Anterior cingulate cortex (tissue), 58 donors: ENCODE measurements at regions not wholly inside any gene's neighbourhood (a gene's known extent, or its start where the extent isn't known, plus 50 kb on each side); places are given as distances from the start of the nearest gene placed in this dataset.
A peak's percentile ranks its signal among the peaks of the same experiment; 100 is the strongest.
"Not testable (repeated sequence)": the region's sequence is repeated elsewhere in the genome, so short reads cannot be mapped to it uniquely, and the experiment has no call there.

ENCODE experiments used
- DNase-seq, 58 donors: peaks; one replicate each; lab custom pipeline; 2025; lab: John Stamatoyannopoulos, UW

GRCh38 chr7:66455432-66455831, 173.2 kb upstream of the KCTD7 start:
- DNase-seq = not testable (repeated sequence)

DNA sequence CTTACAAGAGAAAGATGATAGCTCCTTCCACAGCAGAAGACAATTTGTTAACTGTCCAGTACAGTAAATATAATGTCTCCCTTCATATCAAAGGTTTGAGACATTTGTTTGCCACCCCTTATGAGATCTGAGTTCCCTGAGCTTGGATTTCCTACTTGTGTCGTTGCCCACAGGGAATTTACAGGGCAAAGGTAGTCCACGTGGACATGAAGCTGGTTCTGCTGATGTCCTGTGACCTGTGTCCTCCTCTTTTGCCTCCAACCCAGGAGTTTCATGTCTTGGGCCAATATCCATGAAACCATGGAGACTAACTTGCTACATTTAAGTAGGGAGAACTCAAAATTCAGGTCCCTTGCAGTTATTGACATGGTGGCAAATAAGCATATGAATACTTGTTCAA, 172.2 kb upstream of the KCTD7 start:
- DNase-seq = not testable (repeated sequence)

GRCh38 chr7:66458991-66459390, 169.7 kb upstream of the KCTD7 start:
- DNase-seq = not testable (repeated sequence)

DNA sequence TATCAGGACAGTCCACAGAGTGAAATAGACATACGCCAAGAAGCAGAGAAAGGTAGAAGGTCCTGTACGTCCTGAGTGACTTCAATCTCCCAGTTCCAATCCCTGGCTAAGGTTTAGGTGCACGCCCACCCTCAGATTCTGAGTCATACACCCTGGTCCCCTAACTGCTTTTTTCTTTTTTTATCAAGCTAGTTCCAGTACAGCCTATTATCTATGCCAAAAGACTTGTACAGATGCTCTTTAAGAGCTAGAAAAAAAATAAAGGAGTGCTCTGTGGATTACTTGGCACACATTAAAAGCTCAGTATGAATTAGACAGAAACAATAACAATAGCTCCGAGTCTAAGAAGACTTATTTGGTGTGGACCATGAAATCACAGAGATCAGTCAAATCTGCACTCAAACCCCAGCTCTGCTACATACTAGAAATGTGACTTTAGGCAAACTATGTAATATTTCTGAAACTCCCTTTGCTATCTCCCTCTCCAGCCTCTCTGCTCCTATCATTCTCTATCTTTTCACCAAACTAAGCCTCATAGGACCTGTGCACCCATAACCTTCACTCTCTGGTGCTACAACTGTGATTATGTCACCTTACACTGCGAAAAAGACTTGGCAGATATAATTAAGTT, 168.8 kb upstream of the KCTD7 start:
- DNase-seq = not testable (repeated sequence)

GRCh38 chr7:66460921-66461361, 167.7 kb upstream of the KCTD7 start:
- no peak for DNase-seq

DNA sequence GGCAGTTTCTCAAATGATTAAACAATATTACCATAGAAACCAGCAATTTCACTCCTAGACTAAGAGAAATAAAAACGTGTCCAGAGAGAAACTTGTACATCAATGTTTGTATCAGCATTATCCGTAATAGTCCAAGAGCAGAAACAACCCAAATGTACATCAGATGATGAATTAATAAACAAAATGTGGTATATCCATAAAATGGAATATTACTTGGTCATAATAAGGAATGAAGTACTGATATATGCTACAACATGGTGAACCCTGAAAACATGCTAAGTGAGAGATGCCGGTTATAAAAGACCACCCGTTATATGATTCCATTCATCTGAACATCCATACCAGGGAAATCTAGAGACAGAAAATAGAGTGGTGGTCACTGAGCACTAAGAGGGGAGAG, 167.3 kb upstream of the KCTD7 start:
- DNase-seq = not testable (repeated sequence)

GRCh38 chr7:66462831-66463230, 165.8 kb upstream of the KCTD7 start:
- not testable (repeated sequence) for DNase-seq

DNA sequence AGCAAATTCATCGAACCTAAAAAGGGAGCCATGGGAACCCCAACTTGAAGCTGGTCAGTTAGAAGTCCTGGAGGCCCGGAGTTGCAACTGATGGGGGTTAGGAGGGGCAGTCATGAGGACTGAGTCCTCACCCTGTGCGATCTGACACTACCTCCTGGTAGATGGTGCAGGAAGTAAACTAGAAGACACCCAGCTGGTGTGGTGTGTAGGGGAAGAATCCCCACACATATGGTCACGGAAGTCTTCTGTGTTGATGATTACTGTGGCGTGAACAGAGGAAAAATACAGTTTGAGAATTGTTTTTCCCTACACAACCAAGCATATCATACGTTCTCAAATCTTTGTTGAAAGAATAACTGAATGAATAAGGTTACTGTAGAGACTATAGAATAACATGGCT, 164.6 kb upstream of the KCTD7 start:
- DNase-seq = no peak

GRCh38 chr7:66466081-66466600, 162.5 kb upstream of the KCTD7 start:
- DNase-seq = no peak

- DNase-seq = no peak
Measured at GRCh38 chr7:66467887-66468286, 160.8 kb upstream of the KCTD7 start.

DNA sequence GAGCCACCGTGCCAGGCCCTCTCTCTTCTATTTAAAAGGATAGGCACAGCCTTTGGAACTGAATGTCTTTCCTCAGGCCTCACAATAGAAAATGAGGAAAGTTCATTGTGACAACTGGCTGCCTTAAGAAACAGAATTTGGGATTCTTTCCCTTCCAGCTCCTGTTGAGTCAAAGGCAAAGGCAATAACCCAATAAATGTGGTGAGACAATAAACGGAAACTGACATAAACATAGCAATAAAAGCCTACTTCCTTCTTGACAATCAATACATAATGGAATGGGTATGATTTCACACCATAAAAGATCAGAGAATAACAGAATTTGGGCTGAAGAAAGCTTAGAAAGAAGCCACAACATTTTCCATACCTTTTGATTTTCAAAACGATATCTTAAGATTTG, 155.6 kb upstream of the KCTD7 start:
- not testable (repeated sequence) for DNase-seq

- DNase-seq = no peak
Measured at GRCh38 chr7:66474441-66474840, 154.2 kb upstream of the KCTD7 start.

DNA sequence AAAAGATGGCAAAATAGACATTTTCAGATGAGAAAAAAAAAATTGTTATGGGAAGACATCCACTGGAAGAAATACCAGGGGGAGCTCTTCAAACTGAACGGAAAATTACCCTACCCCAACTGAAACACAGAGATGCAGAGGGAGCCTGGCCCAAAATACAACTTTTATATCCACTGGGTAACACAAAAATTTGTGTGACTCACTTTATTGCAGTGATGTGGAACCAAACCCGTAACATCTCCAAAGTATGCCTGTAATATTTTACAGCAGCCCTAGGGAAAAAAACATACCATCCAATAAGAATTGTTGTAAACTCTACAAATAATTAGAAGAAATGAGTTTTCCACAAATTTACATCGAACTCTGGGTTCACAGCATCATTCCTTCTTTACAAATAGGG, 152.6 kb upstream of the KCTD7 start:
- DNase-seq = not testable (repeated sequence)

DNA sequence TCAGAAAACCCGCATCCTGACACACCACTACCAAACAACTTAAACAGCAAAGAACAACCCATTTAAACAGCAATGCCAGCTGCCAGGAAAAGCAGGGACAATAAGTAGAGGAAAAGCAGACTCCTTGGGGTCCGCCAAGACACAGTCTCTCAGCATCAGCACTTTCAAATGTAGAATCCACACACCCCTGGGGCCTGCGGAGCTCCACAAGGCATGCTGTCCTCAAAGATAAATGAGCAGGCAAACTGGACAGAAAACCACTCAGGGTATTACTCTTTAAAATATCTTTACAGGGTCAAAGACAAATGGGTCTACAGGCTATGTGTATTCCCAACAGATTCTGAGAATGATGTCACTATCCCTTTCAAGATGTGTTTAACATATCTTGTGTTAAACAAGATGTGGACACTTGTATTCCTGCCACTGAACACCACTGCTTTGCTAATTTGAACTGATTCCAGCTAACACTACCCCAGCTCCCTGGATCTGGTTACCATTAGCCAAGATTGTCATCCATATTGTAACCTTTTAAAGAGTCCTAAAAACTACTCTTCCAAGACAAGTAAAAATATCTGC, 150.8 kb upstream of the KCTD7 start:
- not testable (repeated sequence) for DNase-seq

DNA sequence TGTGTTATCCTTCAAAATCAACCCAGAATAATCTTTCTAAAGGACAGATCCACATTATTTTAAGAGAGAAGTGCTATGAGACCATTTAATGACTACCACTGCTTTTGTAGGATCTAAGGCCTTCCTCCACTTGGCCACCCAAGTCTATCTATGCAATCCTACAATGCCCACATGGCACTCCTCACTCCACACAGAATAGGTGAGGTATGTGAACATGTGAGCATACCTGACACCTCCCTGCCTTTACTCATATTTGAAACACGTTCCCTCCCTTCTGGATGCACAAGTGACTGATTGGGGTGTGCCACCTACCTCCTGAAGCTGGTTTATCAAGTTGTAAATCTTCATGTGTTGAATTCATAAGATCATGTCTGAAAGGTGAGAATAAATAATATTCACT, 147.5 kb upstream of the KCTD7 start:
- not testable (repeated sequence) for DNase-seq

DNA sequence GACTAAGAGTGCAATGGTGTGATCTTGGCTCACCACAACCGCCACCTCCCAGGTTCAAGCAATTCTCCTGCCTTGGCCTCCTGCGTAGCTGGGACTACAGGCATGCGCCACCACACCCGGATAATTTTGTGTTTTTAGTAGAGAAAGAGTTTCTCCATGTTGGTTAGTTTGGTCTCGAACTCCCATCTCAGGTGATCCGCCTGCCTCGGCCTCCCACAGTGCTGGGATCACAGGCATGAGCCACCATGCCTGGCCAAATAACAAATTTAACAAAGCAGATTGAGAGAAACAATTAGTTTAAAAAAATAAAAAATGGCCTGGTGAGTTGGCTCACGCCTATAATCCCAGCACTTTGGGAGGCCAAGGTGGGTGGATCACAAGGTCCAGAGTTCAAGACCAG, 139.6 kb upstream of the KCTD7 start:
- not testable (repeated sequence) for DNase-seq

- DNase-seq = not testable (repeated sequence)
Measured at GRCh38 chr7:66489741-66490140, 138.9 kb upstream of the KCTD7 start.

DNA sequence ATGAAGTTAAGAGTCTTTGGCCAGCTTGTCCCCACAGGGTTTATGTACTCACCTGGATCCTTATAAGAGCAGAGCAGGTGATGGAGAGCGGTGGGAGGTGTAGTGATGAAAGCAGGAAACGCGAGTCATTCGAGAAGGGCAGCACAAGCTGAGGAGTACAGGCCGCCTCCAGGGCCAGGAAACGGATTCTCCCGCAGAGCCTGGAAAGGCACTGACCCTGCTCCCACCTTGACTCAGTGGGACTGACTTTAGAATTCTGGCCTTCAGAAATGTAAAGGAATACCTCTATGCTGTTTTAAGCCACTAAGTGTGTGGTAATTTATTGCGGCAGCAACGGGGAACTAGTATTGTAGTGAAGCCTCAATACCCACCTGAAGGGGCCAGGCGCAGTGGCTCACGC, 137.7 kb upstream of the KCTD7 start:
- not testable (repeated sequence) for DNase-seq

DNA sequence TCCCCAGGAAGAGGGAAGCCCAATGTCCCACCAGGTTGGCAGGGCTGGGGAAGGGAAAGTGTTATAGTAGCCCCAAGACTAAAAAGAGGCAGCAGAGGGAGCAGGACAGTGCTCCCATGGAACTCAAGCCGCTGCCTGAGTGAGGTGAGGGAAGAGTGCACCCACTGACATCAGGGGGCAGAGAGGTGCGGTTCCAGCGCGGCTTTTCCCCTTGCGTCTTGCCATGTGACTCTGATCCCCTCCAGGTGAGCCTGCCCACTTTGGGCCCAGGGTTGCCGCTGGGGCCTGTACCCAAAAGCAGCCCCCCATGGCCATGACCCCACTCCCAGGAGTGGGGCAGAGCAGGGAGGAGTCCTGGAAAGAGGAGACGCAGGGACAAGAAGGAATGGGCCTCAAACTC, 136.3 kb upstream of the KCTD7 start:
- DNase-seq = not testable (repeated sequence)

DNA sequence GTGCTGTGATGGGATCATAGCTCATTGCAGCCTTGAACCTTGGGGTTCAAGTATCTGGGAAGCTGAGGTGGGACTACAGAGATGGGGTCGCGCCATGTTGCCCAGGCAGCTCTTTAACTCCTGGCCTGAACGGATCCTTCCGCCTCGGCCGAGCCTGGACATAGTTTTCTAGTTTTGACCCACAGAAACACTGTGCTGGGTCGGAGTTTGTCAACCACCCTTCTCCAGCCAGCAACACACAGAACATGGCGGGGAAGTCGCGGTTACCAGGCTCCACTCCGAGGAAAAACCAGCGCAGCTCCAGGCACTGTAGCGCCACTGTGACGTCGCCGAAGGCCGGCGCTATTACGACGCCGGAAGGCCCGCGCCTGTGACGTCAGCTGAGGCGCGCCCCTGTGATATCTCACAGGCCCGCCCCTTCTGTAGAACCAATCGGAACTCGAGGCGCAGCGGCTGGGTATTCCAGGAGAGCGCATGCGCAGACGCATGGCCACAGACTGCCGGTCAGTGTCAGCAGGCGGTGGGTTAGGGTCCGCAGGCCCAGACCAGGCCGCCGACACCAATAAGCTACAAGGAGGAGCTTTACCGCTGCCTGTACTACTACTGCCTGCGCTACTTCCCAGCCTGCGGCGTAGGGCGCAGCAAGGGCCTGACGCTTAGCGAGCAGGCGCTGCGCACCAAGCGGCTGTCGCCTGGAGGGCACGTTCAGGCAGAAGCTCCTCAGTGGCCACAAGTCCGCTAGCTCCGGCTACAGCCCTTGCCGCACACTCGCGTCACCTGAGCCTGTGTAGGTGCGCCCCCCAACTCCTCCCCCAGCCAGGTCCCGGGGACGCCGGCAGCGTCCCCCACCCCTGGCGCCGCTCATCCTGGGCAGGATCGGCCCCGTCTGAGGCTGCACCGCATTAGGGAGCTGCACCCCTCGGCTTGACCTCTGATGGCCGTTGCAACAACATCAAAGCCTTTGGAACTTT, 135.2 kb upstream of the KCTD7 start:
- DNase-seq = peak; percentile 87 to 99 (median 97)

- DNase-seq = no peak
Measured at GRCh38 chr7:66497346-66497745, 131.3 kb upstream of the KCTD7 start.
